Liver (tissue), 7 donors: ENCODE measurements at regions not wholly inside any gene's neighbourhood (a gene's known extent, or its start where the extent isn't known, plus 50 kb on each side); places are given as distances from the start of the nearest gene placed in this dataset.
"Not testable (repeated sequence)": the region's sequence is repeated elsewhere in the genome, so short reads cannot be mapped to it uniquely, and the experiment has no call there.

Experiments used
- DNase-seq: peaks from one replicate; pipeline ENCODE4 v3.0.0-alpha.2; 2017; ENCODE audit warnings: low spot score
- H3K27ac ChIP-seq, 2 donors: one replicate each; pipeline ENCODE4 v1.7.0; 2013; ENCODE audit warnings: inconsistent platforms in 2 of 2, low read length in 2 of 2, control low read depth in 1 of 2, low read depth in 1 of 2, mild to moderate bottlenecking in 1 of 2
- H3K27me3 ChIP-seq, 4 donors: one replicate each; pipeline versions ENCODE4 v1.6.1 to v1.7.0; 2013; ENCODE audit warnings: low read length in 3 of 4, inconsistent platforms in 1 of 4, mild to moderate bottlenecking in 1 of 4, moderate library complexity in 1 of 4; ENCODE audit not compliant: control insufficient read depth in 4 of 4, insufficient read depth in 4 of 4
- H3K36me3 ChIP-seq, 4 donors: one replicate each; pipeline versions ENCODE4 v1.6.1 to v1.7.0; 2013; ENCODE audit warnings: low read length in 3 of 4, mild to moderate bottlenecking in 3 of 4, low read depth in 1 of 4, moderate library complexity in 1 of 4; ENCODE audit not compliant: control insufficient read depth in 4 of 4, insufficient read depth in 3 of 4
- H3K4me1 ChIP-seq, 4 donors: one replicate each; pipeline versions ENCODE4 v1.6.1 to v1.7.0; 2013; ENCODE audit warnings: low read length in 3 of 4, mild to moderate bottlenecking in 3 of 4, moderate library complexity in 1 of 4; ENCODE audit not compliant: control insufficient read depth in 4 of 4, insufficient read depth in 4 of 4
- H3K4me3 ChIP-seq, 3 donors: one replicate each; pipeline versions ENCODE4 v1.6.1 to v1.7.0; 2013; ENCODE audit warnings: low read length in 3 of 3, control low read depth in 1 of 3, low read depth in 1 of 3, mild to moderate bottlenecking in 1 of 3
- H3K9ac ChIP-seq, 2 donors: one replicate each; pipeline ENCODE4 v1.7.0; 2013; ENCODE audit warnings: low read length in 2 of 2, mild to moderate bottlenecking in 2 of 2, moderate library complexity in 2 of 2, control low read depth in 1 of 2, low read depth in 1 of 2
- H3K9me3 ChIP-seq, 4 donors: one replicate each; pipeline versions ENCODE4 v1.6.1 to v1.7.0; 2013; ENCODE audit warnings: low read length in 3 of 4; ENCODE audit not compliant: control insufficient read depth in 4 of 4
- EGR1 ChIP-seq, 2 donors: IDR thresholded peaks; 2 replicates each; pipeline ENCODE4 v1.6.1; 2016 to 2018; ENCODE audit warnings: antibody characterized with exemption in 2 of 2, low read depth in 2 of 2
- FOXA1 ChIP-seq: IDR thresholded peaks from 2 replicates; pipeline ENCODE4 v1.6.1; 2016; ENCODE audit warnings: antibody characterized with exemption
- HNF4A ChIP-seq, 2 donors: conservative IDR thresholded peaks; 2 replicates each; pipeline ENCODE4 v1.6.1; 2016; ENCODE audit warnings: antibody characterized with exemption in 2 of 2, mild to moderate bottlenecking in 2 of 2
- HNF4G ChIP-seq: IDR thresholded peaks from 2 replicates; pipeline ENCODE4 v1.6.1; 2016; ENCODE audit warnings: antibody characterized with exemption
- JUND ChIP-seq, 2 donors: IDR thresholded peaks; 2 replicates each; pipeline ENCODE4 v1.6.1; 2016; ENCODE audit warnings: antibody characterized with exemption in 2 of 2
- RAD21 ChIP-seq, 2 donors: IDR thresholded peaks; 2 replicates each; pipeline ENCODE4 v1.6.1; 2016; ENCODE audit warnings: antibody characterized with exemption in 2 of 2, mild to moderate bottlenecking in 2 of 2
- RXRA ChIP-seq, 2 donors: IDR thresholded peaks; 2 replicates each; pipeline ENCODE4 v1.6.1; 2017 to 2018; ENCODE audit warnings: antibody characterized with exemption in 2 of 2, mild to moderate bottlenecking in 1 of 2
- SP1 ChIP-seq: IDR thresholded peaks from 2 replicates; pipeline ENCODE4 v1.6.1; 2018; ENCODE audit warnings: antibody characterized with exemption, mild to moderate bottlenecking
- TAF1 ChIP-seq: conservative IDR thresholded peaks from 2 replicates; pipeline ENCODE4 v1.6.1; 2016; ENCODE audit warnings: antibody characterized with exemption, mild to moderate bottlenecking
- whole genome bisulfite sequencing: extraction: QIAGEN DNeasy Blood & Tissue Kit; methylation state at CpG from one replicate; pipeline ENCODE4 v1.1.7; 2013; 5-methylcytosine and 5-hydroxymethylcytosine counted together
- TF ChIP-seq, protein P1 (sequence below): IDR thresholded peaks from 2 replicates; pipeline ENCODE4 v1.6.1; 2016; ENCODE audit warnings: antibody characterized with exemption
- TF ChIP-seq, protein P2 (sequence below): IDR thresholded peaks from 2 replicates; pipeline ENCODE4 v1.6.1; 2016; ENCODE audit warnings: antibody characterized with exemption
- TF ChIP-seq, protein P3 (sequence below): IDR thresholded peaks from 2 replicates; pipeline ENCODE4 v1.6.1; 2016; ENCODE audit warnings: antibody characterized with exemption, mild to moderate bottlenecking
- donor health status: healthy.
- donor health status: healthy.
- donor health status: healthy.
- donor health status: healthy.

DNA sequence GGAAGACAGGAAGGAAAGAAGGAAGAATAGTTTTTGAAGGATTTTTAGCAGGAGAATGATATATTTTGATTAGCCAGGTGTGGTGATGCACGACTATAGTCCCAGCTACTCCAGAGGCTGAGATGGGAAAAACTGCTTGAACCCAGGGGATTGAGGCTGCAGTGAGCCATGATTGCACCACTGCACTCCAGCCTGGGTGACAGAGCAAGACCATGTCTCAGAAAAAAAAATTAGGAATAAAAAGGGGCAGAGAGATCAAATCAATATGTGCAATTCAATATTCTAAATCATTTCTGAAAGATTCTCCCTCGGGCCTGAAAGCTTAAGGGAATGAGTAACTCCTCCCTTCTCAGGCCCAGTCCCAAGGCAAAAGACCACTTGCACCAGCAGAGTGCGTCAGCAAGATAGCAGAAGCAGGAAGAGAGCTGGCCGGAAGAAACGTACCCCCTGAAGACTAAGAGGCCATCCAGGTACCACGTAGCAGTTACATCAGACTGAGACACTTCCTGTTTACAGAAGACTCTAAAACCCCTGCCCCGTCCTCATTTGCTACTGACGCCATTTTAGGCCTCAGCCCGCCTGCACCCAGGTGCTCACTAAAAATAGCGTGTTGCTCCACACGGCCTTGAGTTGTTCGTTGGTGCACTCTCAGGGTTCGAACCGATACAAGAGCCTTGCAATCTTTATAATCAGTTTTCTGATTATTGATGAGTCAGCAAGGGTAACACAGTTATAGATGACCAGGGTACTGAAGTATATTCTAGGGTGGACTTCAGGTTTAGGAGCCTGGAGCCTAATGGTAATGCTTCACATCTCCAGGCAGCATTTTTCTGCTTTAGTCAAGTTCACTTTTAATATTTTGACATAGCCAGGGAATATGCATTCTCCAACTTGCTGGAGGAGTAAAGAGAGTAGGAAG is 57.7 kb upstream of the CSRP2 start:
- H3K4me1 ChIP-seq = no peaks in the 10 kb centered on the region
- TF ChIP-seq, protein P1, sequence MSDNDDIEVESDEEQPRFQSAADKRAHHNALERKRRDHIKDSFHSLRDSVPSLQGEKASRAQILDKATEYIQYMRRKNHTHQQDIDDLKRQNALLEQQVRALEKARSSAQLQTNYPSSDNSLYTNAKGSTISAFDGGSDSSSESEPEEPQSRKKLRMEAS = no peak
- TF ChIP-seq HNF4A (conservative IDR thresholded peaks at IDR 0.05) = no peak
- no peak overlapping the region for H3K4me3 ChIP-seq
- no peak overlapping the region for H3K27ac ChIP-seq
- no peak for DNase-seq
- no peaks in the 10 kb centered on the region for H3K9me3 ChIP-seq
- H3K9ac ChIP-seq = no peak overlapping the region
- no peaks in the 10 kb centered on the region for H3K36me3 ChIP-seq
- no peaks in the 10 kb centered on the region for H3K27me3 ChIP-seq
- WGBS = 88% methylated on average over 14 of the region's 14 CpGs

- DNase-seq, H3K4me1 ChIP-seq, H3K27ac ChIP-seq, H3K9me3 ChIP-seq, H3K9ac ChIP-seq, H3K27me3 ChIP-seq, H3K4me3 ChIP-seq, H3K36me3 ChIP-seq: not testable (repeated sequence)
- 92% methylated on average over 4 of the region's 4 CpGs for WGBS
Observed at GRCh38 chr12:76933392-76933791, 54.6 kb upstream of the CSRP2 start.

- H3K27ac ChIP-seq = no peak overlapping the region
- WGBS = 69% methylated on average over 2 of the region's 2 CpGs
- no peaks in the 10 kb centered on the region for H3K9me3 ChIP-seq
- H3K36me3 ChIP-seq = no peaks in the 10 kb centered on the region
- H3K4me3 ChIP-seq = no peak overlapping the region
- no peak overlapping the region for H3K9ac ChIP-seq
- H3K27me3 ChIP-seq = no peaks in the 10 kb centered on the region
- TF ChIP-seq, protein P2, sequence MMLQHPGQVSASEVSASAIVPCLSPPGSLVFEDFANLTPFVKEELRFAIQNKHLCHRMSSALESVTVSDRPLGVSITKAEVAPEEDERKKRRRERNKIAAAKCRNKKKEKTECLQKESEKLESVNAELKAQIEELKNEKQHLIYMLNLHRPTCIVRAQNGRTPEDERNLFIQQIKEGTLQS = no peak
- TF ChIP-seq HNF4G = no peak
- TF ChIP-seq SP1 = no peak
- TF ChIP-seq HNF4A (conservative IDR thresholded peaks at IDR 0.05) = no peak
- TF ChIP-seq, protein P1 = no peak
- no peak for TF ChIP-seq JUND (IDR thresholded peaks at IDR 0.05)
- TF ChIP-seq EGR1 (IDR thresholded peaks at IDR 0.05; ENCODE audit: low read depth in 2 of 2) = no peak
- TF ChIP-seq FOXA1 = no peak
- no peak for TF ChIP-seq RAD21 (IDR thresholded peaks at IDR 0.05)
- TF ChIP-seq, protein P3, sequence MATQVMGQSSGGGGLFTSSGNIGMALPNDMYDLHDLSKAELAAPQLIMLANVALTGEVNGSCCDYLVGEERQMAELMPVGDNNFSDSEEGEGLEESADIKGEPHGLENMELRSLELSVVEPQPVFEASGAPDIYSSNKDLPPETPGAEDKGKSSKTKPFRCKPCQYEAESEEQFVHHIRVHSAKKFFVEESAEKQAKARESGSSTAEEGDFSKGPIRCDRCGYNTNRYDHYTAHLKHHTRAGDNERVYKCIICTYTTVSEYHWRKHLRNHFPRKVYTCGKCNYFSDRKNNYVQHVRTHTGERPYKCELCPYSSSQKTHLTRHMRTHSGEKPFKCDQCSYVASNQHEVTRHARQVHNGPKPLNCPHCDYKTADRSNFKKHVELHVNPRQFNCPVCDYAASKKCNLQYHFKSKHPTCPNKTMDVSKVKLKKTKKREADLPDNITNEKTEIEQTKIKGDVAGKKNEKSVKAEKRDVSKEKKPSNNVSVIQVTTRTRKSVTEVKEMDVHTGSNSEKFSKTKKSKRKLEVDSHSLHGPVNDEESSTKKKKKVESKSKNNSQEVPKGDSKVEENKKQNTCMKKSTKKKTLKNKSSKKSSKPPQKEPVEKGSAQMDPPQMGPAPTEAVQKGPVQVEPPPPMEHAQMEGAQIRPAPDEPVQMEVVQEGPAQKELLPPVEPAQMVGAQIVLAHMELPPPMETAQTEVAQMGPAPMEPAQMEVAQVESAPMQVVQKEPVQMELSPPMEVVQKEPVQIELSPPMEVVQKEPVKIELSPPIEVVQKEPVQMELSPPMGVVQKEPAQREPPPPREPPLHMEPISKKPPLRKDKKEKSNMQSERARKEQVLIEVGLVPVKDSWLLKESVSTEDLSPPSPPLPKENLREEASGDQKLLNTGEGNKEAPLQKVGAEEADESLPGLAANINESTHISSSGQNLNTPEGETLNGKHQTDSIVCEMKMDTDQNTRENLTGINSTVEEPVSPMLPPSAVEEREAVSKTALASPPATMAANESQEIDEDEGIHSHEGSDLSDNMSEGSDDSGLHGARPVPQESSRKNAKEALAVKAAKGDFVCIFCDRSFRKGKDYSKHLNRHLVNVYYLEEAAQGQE = no peak
- TF ChIP-seq TAF1 = no peak
- no peak for TF ChIP-seq RXRA (IDR thresholded peaks at IDR 0.05)
- no peaks in the 10 kb centered on the region for H3K4me1 ChIP-seq
- no peak for DNase-seq
Observed at GRCh38 chr12:76929499-76929898, 50.7 kb upstream of the CSRP2 start.
